ENCODE measurements at regions not wholly inside any gene's neighbourhood (a gene's known extent, or its start where the extent isn't known, plus 50 kb on each side); places are given as distances from the start of the nearest gene placed in this dataset.

DNA sequence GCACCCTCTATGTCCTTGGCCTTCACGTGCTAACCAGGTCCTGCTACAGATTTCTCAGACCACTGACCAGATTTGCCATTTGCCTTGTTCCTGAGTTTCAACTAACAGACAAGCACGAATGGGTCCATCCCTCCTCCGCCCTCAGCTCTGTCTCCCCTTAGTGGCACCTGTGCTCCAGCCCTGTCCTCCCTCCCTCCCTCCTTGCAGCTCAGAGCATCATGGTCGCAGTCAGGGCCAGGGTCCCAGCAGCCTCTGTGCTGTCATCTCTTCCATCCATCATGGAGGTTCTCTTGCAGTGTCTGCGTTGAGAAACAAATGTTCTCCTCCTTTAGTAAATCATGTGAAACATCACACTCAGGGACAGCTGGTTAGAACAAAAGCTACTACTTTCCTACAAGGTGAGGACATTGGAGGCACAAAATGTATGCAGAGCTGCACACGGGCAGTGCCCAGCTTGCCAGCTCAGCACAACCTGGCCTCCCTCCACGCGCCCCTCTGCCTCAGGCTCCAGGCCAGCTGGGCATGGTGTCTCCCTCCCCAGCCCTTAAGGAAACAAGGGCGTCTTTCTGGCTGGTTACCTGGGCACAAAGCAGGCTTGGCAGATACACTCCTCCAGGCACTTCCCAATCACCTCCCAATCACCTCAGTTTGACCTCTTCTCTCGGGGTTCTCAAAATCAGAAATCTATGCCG lies 79.5 kb upstream of the ATP6AP2 start:
- no peak for DNase-seq (ENCODE audit: low read depth)
- Histone ChIP-seq H3K4me3 (ENCODE audit: low read depth, low read length) (no peak overlapping the region), H3K27me3 (ENCODE audit: control insufficient read depth, insufficient read depth, low read length) (no peaks in the 10 kb centered on the region), H3K36me3 (ENCODE audit: control insufficient read depth, insufficient read depth, low read length) (no peaks in the 10 kb centered on the region)
- POLR2A ChIA-PET: no interaction called here
- TF ChIP-seq, protein P1, sequence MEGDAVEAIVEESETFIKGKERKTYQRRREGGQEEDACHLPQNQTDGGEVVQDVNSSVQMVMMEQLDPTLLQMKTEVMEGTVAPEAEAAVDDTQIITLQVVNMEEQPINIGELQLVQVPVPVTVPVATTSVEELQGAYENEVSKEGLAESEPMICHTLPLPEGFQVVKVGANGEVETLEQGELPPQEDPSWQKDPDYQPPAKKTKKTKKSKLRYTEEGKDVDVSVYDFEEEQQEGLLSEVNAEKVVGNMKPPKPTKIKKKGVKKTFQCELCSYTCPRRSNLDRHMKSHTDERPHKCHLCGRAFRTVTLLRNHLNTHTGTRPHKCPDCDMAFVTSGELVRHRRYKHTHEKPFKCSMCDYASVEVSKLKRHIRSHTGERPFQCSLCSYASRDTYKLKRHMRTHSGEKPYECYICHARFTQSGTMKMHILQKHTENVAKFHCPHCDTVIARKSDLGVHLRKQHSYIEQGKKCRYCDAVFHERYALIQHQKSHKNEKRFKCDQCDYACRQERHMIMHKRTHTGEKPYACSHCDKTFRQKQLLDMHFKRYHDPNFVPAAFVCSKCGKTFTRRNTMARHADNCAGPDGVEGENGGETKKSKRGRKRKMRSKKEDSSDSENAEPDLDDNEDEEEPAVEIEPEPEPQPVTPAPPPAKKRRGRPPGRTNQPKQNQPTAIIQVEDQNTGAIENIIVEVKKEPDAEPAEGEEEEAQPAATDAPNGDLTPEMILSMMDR (IDR thresholded peaks at IDR 0.05; ENCODE audit: insufficient read depth, low read depth, low read length): no peak
- CTCF ChIA-PET: no interaction called here

- TF ChIP-seq, protein P1 (IDR thresholded peaks at IDR 0.05; ENCODE audit: insufficient read depth, low read depth, low read length): peak; percentile 25; the same call in 1 of the 2 replicates
- ChIA-PET POLR2A (no interaction called here), CTCF (interaction anchor here (0.6 kb wide), 2 partner anchors 101 to 229 kb away, joined by 3 read pairs; no protein-coding TSS in a partner anchor)
- no peaks in the 10 kb centered on the region for H3K36me3 ChIP-seq (ENCODE audit: control insufficient read depth, insufficient read depth, low read length)
- no peaks in the 10 kb centered on the region for H3K27me3 ChIP-seq (ENCODE audit: control insufficient read depth, insufficient read depth, low read length)
- no peak for DNase-seq (ENCODE audit: low read depth)
- no peak overlapping the region for H3K4me3 ChIP-seq (ENCODE audit: low read depth, low read length)
Measured at GRCh38 chrX:40496728-40497127, 84.0 kb upstream of the ATP6AP2 start.

DNA sequence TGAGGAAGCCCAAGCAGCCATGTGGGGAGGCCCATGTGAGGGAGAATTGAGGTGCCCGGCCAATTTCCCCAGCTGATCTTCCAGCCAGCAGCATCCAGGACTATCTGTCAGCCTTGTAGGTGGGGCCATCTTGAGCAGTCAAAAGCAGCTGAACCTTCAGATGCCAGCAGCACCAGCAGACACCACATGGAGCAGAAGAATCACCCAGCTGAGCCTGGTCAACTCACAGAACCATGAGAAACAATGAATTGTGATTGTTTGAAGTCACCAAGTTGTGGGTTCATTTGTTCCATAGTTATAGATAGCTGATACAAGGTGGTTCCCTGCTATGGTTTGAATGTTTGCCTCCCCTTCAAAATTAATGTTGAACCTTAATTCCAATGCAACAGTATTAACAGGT lies 85.1 kb upstream of the ATP6AP2 start:
- Histone ChIP-seq H3K36me3 (ENCODE audit: control insufficient read depth, insufficient read depth, low read length) (no peaks in the 10 kb centered on the region), H3K27me3 (ENCODE audit: control insufficient read depth, insufficient read depth, low read length) (no peaks in the 10 kb centered on the region), H3K4me3 (ENCODE audit: low read depth, low read length) (no peak overlapping the region)
- POLR2A ChIA-PET: no interaction called here
- TF ChIP-seq, protein P1 (IDR thresholded peaks at IDR 0.05; ENCODE audit: insufficient read depth, low read depth, low read length): no peak
- DNase-seq (ENCODE audit: low read depth): no peak
- CTCF ChIA-PET: no interaction called here

DNA sequence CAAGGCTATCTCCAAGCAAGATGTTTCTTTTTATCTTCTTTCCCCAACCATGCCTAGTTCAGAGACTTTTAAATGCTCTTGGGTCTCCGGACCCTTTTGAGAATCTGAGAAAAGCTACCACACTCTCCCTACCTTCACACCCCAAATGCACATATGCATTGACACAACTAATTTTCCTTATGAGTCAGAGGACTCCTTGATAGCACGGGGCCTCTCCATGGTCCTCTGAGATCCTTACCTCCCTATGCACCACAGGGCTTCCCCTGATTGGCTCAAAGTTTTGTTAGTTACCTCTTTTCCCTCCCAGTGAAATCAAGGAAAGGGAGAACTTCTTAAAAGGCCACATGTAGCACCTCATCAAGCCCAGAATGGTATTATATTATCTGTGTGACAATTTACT lies 86.8 kb upstream of the ATP6AP2 start:
- CTCF ChIA-PET: no interaction called here

DNA sequence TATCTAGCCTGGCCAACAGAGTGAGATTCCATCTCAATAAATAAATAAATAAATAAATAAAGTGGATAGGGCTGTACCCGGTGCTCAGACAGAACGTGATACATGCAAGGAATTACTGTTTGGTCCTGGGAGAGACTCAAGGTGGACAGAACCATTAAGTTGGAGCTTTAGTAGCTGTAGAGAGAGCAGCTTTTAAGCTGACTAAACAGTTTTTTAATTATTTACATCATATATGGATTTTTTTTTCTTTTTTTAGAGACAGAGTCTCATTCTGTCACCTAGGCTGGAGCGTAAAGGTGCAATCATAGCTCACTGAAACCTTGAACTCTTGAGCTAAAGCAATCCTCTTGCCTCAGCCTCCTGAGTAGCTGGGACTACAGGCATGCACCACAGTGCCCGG lies 92.5 kb upstream of the ATP6AP2 start:
- POLR2A ChIA-PET: no interaction called here
- Histone ChIP-seq H3K36me3 (ENCODE audit: control insufficient read depth, insufficient read depth, low read length) (no peaks in the 10 kb centered on the region), H3K27me3 (ENCODE audit: control insufficient read depth, insufficient read depth, low read length) (no peaks in the 10 kb centered on the region), H3K4me3 (ENCODE audit: low read depth, low read length) (no peak overlapping the region)
- DNase-seq (ENCODE audit: low read depth): no peak
- CTCF ChIA-PET: interaction anchor here (0.6 kb wide), 1 partner anchor 195 kb away, joined by 4 read pairs; no protein-coding TSS in a partner anchor
- TF ChIP-seq, protein P1 (IDR thresholded peaks at IDR 0.05; ENCODE audit: insufficient read depth, low read depth, low read length): no peak

More for the DNA sequence above, 86.8 kb upstream of the ATP6AP2 start:
- POLR2A ChIA-PET: no interaction called here
- Histone ChIP-seq H3K27me3 (ENCODE audit: control insufficient read depth, insufficient read depth, low read length) (no peaks in the 10 kb centered on the region), H3K4me3 (ENCODE audit: low read depth, low read length) (no peak overlapping the region), H3K36me3 (ENCODE audit: control insufficient read depth, insufficient read depth, low read length) (no peaks in the 10 kb centered on the region)
- DNase-seq (ENCODE audit: low read depth): no peak
- TF ChIP-seq, protein P1 (IDR thresholded peaks at IDR 0.05; ENCODE audit: insufficient read depth, low read depth, low read length): no peak

Data from BJ (cell line).